HEK293T (cell line): ENCODE measurements at regions not wholly inside any gene's neighbourhood (a gene's known extent, or its start where the extent isn't known, plus 50 kb on each side); places are given as distances from the start of the nearest gene placed in this dataset.

Source experiments
- BHLHE40 ChIP-seq: fragments of 450-650 bp; IDR thresholded peaks from 2 replicates; pipeline ENCODE4 v1.6.1; 2016; ENCODE audit warnings: mild to moderate bottlenecking, moderate library complexity, borderline replicate concordance
- ELF4 ChIP-seq: fragments of 450-650 bp; IDR thresholded peaks from 2 replicates; pipeline ENCODE4 v1.6.1; 2017; ENCODE audit warnings: antibody characterized with exemption
- FOXA1 ChIP-seq: fragments of 450-650 bp; IDR thresholded peaks from 2 replicates; pipeline ENCODE4 v1.6.1; 2016; ENCODE audit warnings: mild to moderate bottlenecking
- FOXK2 ChIP-seq: fragments of 450-650 bp; IDR thresholded peaks from 2 replicates; pipeline ENCODE4 v1.6.1; 2016; ENCODE audit warnings: mild to moderate bottlenecking
- FOXM1 ChIP-seq: fragments of 450-650 bp; IDR thresholded peaks from 2 replicates; pipeline ENCODE4 v1.6.1; 2017; ENCODE audit warnings: mild to moderate bottlenecking, borderline replicate concordance
- HDGF ChIP-seq: fragments of 450-650 bp; IDR thresholded peaks from 2 replicates; pipeline ENCODE4 v1.6.1; 2017; ENCODE audit warnings: antibody characterized with exemption, borderline replicate concordance
- L3MBTL2 ChIP-seq: fragments of 450-650 bp; conservative IDR thresholded peaks from 2 replicates; pipeline ENCODE4 v1.6.1; 2016; ENCODE audit warnings: mild to moderate bottlenecking
- LEF1 ChIP-seq: fragments of 450-650 bp; IDR thresholded peaks from 2 replicates; pipeline ENCODE4 v1.6.1; 2017; ENCODE audit warnings: mild to moderate bottlenecking, borderline replicate concordance
- NFRKB ChIP-seq: fragments of 450-650 bp; IDR thresholded peaks from 2 replicates; pipeline ENCODE4 v1.6.1; 2016; ENCODE audit warnings: mild to moderate bottlenecking, moderate library complexity
- SP1 ChIP-seq: fragments of 450-650 bp; IDR thresholded peaks from 2 replicates; pipeline ENCODE4 v1.6.1; 2017
- SUZ12 ChIP-seq: fragments of 450-650 bp; IDR thresholded peaks from 2 replicates; pipeline ENCODE4 v1.6.1; 2016; ENCODE audit warnings: mild to moderate bottlenecking
- TARDBP ChIP-seq: fragments of 450-650 bp; IDR thresholded peaks from 2 replicates; pipeline ENCODE4 v1.6.1; 2016
- TF ChIP-seq, protein P1 (sequence below): fragments of 450-650 bp; IDR thresholded peaks from 2 replicates; pipeline ENCODE4 v1.6.1; 2016

DNA sequence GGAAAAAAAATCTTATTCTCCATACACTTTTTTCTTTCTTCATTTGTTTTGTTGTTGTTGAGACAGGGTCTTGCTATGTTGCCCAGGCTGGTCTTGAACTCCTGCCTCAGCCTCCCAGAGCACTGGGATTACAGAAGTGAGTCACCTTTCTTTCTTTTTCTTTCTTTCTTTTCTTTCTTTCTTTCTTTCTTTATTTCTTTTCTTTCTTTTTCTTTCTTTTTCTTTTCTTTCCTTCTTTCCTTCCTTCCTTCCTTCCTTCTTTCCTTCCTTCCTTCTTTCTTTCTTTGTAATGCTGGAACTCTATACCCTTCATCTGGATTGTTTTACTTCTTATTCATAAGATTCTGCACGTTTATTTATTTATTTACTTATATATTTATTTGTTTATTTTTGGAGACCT lies 94.5 kb upstream of the TNRC6A start:
- TF ChIP-seq BHLHE40: no peak
- TF ChIP-seq LEF1: no peak
- no peak for TF ChIP-seq FOXM1
- no peak for TF ChIP-seq FOXK2
- TF ChIP-seq, protein P1, sequence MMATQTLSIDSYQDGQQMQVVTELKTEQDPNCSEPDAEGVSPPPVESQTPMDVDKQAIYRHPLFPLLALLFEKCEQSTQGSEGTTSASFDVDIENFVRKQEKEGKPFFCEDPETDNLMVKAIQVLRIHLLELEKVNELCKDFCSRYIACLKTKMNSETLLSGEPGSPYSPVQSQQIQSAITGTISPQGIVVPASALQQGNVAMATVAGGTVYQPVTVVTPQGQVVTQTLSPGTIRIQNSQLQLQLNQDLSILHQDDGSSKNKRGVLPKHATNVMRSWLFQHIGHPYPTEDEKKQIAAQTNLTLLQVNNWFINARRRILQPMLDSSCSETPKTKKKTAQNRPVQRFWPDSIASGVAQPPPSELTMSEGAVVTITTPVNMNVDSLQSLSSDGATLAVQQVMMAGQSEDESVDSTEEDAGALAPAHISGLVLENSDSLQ: no peak
- TF ChIP-seq FOXA1: no peak
- TF ChIP-seq ELF4: no peak
- TF ChIP-seq SP1: no peak
- no peak for TF ChIP-seq SUZ12
- no peak for TF ChIP-seq HDGF
- TF ChIP-seq TARDBP: no peak
- TF ChIP-seq NFRKB: no peak
- TF ChIP-seq L3MBTL2: no peak
